Esophagus muscularis mucosa (tissue), 4 donors: ENCODE measurements at regions not wholly inside any gene's neighbourhood (a gene's known extent, or its start where the extent isn't known, plus 50 kb on each side); places are given as distances from the start of the nearest gene placed in this dataset.
A peak's percentile ranks its signal among the peaks of the same experiment; 100 is the strongest.
"Not testable (repeated sequence)": the region's sequence is repeated elsewhere in the genome, so short reads cannot be mapped to it uniquely, and the experiment has no call there.

Experiments
- DNase-seq: peaks from one replicate; pipeline ENCODE4 v3.0.0-alpha.2; 2017; ENCODE audit errors: extremely low spot score
- H3K27ac ChIP-seq, 4 donors: fragments of 200-600 bp; sonication (generic); replicated peaks in 1 of 4; 1 replicate in 3 of 4; 2 replicates in 1 of 4; pipeline ENCODE4 v1.5.1; 2016 to 2019; ENCODE audit warnings: mild to moderate bottlenecking in 1 of 4
- H3K27me3 ChIP-seq, 4 donors: fragments of 200-600 bp; sonication (generic); one replicate each; pipeline versions ENCODE4 v1.5.1 to v1.6.0; 2016 to 2019
- H3K36me3 ChIP-seq, 4 donors: fragments of 200-600 bp; sonication (generic); one replicate each; pipeline ENCODE4 v1.5.1; 2016 to 2019
- H3K4me1 ChIP-seq, 4 donors: fragments of 200-600 bp; sonication (generic); one replicate each; pipeline ENCODE4 v1.5.1; 2016 to 2019
- H3K4me3 ChIP-seq, 4 donors: fragments of 200-600 bp; sonication (generic); 1 replicate in 2 of 4; 2 replicates in 2 of 4; pipeline ENCODE4 v1.5.1; 2016 to 2019; ENCODE audit warnings: mild to moderate bottlenecking in 4 of 4, moderate library complexity in 1 of 4
- H3K9me3 ChIP-seq, 4 donors: fragments of 200-600 bp; sonication (generic); 1 replicate in 3 of 4; 2 replicates in 1 of 4; pipeline ENCODE4 v1.5.1; 2016 to 2019
- CTCF ChIP-seq, 3 experiments: fragments of 200-600 bp in 2 of 3; fragments of 450-650 bp in 1 of 3; sonication (generic) in 2 of 3; IDR thresholded peaks; one replicate each; pipeline ENCODE4 v1.5.1; 2017 to 2019; ENCODE audit warnings: antibody characterized with exemption in 3 of 3, mild to moderate bottlenecking in 2 of 3, moderate library complexity in 1 of 3
- EP300 ChIP-seq: sonication (generic); formaldehyde crosslinking; IDR thresholded peaks from one replicate; pipeline ENCODE4 v1.6.1; 2017; ENCODE audit warnings: antibody characterized with exemption
- POLR2A ChIP-seq: fragments of 450-650 bp; IDR thresholded peaks from one replicate; pipeline ENCODE4 v1.6.1; 2017; ENCODE audit warnings: antibody characterized with exemption, moderate library complexity, mild to moderate bottlenecking, low read depth
- POLR2AphosphoS5 ChIP-seq, 2 donors: sonication (generic); formaldehyde crosslinking; IDR thresholded peaks; one replicate each; pipeline ENCODE4 v1.6.1; 2017; ENCODE audit warnings: antibody characterized with exemption in 2 of 2
- WGBS: methylation state at CpG from one replicate; pipeline ENCODE4 v1.1.5; 2018; 5-methylcytosine and 5-hydroxymethylcytosine counted together
- intact Hi-C: fragments of 100-400 bp; cut with DNase I; formaldehyde crosslinking; loops from one replicate; pipeline ENCODE4 v1.15.1; 2023

- H3K27me3 ChIP-seq, H3K4me3 ChIP-seq, H3K27ac ChIP-seq, H3K36me3 ChIP-seq, H3K4me1 ChIP-seq, H3K9me3 ChIP-seq, intact Hi-C loops, DNase-seq: not testable (repeated sequence)
- WGBS, result no CpG with 5 or more reads among the region's 34 CpGs
Observed at GRCh38 chr14:106480287-106480686, 953.9 kb downstream of the TMEM121 start.

GRCh38 chr14:106482213-106482612 lies 955.8 kb downstream of the TMEM121 start:
- not testable (repeated sequence) for H3K27ac ChIP-seq
- no CpG with 5 or more reads among the region's 45 CpGs for WGBS

DNA sequence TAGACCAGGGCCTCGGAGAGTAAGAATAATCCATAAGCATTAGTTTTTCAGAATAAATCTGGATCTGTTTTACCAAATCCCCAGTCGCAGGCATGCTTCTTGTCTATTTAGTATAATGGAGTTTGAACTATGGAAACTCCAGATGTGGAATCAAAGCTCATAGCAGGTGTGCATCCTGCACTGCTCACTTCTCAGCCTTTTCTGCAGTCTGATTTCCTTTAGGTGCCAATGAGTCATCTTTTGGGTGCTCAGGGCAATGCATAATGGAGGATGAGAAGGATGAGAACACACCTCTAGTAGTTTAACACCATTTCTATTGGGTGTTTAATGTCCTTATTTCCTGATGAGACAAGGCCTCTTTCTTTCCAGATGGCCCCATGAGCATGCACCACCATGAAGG lies 961.2 kb downstream of the TMEM121 start:
- H3K4me1 ChIP-seq, result no peaks in the 10 kb centered on the region
- no peak for TF ChIP-seq EP300
- TF ChIP-seq POLR2A, result no peak
- whole genome bisulfite sequencing, result 53% methylated on average over 2 of the region's 2 CpGs
- H3K27me3 ChIP-seq, result peaks cover 0 to 13% (median 0%) of the 10 kb centered on the region in 4 donors
- no peak for DNase-seq
- intact Hi-C loops, result no loop called here
- H3K27ac ChIP-seq, result no peak overlapping the region
- no peaks in the 10 kb centered on the region for H3K36me3 ChIP-seq
- no peaks in the 10 kb centered on the region for H3K9me3 ChIP-seq
- no peak overlapping the region for H3K4me3 ChIP-seq

More at GRCh38 chr14:106482213-106482612, 955.8 kb downstream of the TMEM121 start:
- DNase-seq, intact Hi-C loops, H3K27me3 ChIP-seq, H3K4me1 ChIP-seq, H3K36me3 ChIP-seq, H3K4me3 ChIP-seq, H3K9me3 ChIP-seq: not testable (repeated sequence)

DNA sequence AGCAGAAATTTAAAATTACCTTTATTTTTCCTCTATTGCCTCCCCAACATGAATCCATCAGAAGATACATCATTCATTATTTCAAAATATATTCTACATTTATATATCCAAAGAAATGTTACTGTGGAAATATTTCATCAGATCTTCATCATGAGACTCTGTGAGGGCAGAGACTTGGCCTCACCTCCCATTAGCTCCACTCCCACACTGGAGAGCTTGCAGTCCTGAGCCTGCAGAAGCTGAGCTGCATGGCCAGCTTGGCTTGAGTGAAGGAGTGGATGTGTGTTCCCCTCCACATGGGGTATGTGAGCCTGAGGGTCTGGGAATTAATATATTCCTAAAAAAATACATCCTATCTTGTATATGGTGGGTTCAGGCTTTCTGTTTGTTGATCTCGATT lies 961.9 kb downstream of the TMEM121 start:
- WGBS, result 73% methylated on average over 1 of the region's 1 CpG
- H3K4me1 ChIP-seq, result no peaks in the 10 kb centered on the region
- no peaks in the 10 kb centered on the region for H3K9me3 ChIP-seq
- no peak overlapping the region for H3K4me3 ChIP-seq
- DNase-seq, result no peak
- TF ChIP-seq POLR2A (no peak), CTCF (IDR thresholded peaks at IDR 0.05) (no peak), POLR2AphosphoS5 (IDR thresholded peaks at IDR 0.05) (no peak), EP300 (no peak)
- H3K27me3 ChIP-seq, result peaks cover 0 to 13% (median 0%) of the 10 kb centered on the region in 4 donors
- no peak overlapping the region for H3K27ac ChIP-seq
- no peaks in the 10 kb centered on the region for H3K36me3 ChIP-seq
- intact Hi-C loops, result no loop called here

DNA sequence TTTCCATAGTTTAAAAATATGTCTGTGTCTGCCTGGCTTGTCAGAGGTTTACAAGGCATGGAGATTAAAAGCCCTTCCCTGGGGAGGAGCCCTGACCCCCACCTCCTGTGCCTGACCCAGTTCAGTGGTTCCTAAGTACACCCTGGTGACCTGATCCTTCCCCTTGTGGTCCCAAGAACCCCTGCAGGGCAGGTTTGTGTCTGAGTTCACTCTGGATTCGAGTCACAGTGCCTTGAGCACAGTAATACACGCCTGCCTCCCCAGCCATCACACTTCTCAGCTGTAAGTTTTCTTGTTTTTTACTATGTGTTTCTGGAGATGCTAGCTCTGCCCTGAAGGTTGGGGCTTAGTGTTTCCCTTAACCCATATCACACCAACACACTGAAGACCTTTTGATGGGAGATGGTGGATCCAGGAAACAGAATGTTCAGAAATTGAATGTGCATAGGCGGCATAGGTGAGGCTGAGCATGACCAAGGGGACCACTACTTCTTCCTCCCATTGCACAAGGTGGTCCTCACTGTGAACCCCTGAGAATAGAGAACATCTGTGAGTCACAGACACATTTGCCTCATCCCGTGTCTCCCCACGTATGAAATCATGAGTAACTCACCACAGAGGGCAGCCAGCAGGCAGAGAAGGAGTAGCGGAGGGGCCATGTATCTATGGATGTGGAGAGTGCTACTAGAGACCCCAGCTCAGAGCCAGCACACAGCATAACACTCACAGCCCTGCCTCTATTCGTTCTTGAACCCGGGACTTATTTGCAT lies 962.9 kb downstream of the TMEM121 start:
- 60% methylated on average over 8 of the region's 8 CpGs for WGBS
- Histone ChIP-seq H3K4me3 (no peak overlapping the region), H3K36me3 (no peaks in the 10 kb centered on the region), H3K27ac (no peak overlapping the region), H3K4me1 (no peaks in the 10 kb centered on the region), H3K27me3 (peaks cover 0 to 13% (median 0%) of the 10 kb centered on the region in 4 donors), H3K9me3 (no peaks in the 10 kb centered on the region)
- peak; percentile 84 for DNase-seq
- TF ChIP-seq POLR2AphosphoS5 (IDR thresholded peaks at IDR 0.05) (no peak), CTCF (IDR thresholded peaks at IDR 0.05) (no peak), POLR2A (no peak), EP300 (no peak)
- intact Hi-C loops, result no loop called here

- Histone ChIP-seq H3K4me1 (no peaks in the 10 kb centered on the region), H3K9me3 (no peaks in the 10 kb centered on the region), H3K27ac (no peak overlapping the region), H3K4me3 (no peak overlapping the region), H3K36me3 (no peaks in the 10 kb centered on the region), H3K27me3 (peaks cover 0 to 13% (median 0%) of the 10 kb centered on the region in 4 donors)
- WGBS, result 76% methylated on average over 5 of the region's 5 CpGs
- intact Hi-C loops, result no loop called here
- TF ChIP-seq POLR2A, result no peak
- no peak for TF ChIP-seq CTCF (IDR thresholded peaks at IDR 0.05)
- no peak for TF ChIP-seq POLR2AphosphoS5 (IDR thresholded peaks at IDR 0.05)
- TF ChIP-seq EP300, result no peak
- DNase-seq, result peak; percentile 72
Observed at GRCh38 chr14:106490442-106490841, 964.1 kb downstream of the TMEM121 start.
